CD4-positive, alpha-beta T cell treated with Interferon gamma for 1 hour (primary cell): ENCODE measurements at regions not wholly inside any gene's neighbourhood (a gene's known extent, or its start where the extent isn't known, plus 50 kb on each side); places are given as distances from the start of the nearest gene placed in this dataset.

Source experiments
- DNase-seq: peaks from one replicate; pipeline ENCODE4 v3.0.0-alpha.2; 2020

DNA sequence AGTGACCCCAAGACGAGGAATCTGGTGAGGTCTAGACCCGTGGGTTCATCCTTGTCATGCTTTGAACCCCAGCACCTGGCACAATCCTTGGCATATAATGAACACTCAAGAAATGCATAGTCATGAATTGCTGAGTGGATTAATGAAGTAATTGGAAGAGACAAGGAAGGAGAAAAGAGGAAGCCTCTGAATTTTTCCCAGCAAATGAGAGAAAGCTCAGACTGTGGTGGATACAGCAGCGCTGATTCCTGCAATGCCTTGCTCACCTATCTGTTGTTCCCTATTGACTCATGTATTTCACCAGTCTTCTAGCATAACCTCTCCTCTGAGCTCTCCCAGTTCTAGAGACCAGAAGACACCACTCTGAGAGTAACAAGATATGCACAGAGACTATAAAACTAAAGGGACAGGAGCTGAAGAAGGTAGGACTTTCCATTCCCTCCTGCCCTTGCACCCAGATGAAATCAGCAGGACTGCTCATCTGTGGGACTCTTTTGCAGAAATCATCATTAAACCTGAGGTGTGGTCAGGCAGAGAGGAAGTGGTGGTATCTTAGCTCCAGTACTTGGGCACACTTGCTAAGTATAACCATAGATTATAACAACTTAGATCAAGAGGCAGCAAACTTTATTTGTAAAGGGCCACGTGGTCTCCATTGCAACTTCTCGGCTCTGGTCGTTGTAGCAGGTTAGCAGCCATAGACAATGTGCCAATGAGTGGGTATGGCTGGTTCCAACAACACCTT, 102.8 kb downstream of the MAF start:
- no peak for DNase-seq

DNA sequence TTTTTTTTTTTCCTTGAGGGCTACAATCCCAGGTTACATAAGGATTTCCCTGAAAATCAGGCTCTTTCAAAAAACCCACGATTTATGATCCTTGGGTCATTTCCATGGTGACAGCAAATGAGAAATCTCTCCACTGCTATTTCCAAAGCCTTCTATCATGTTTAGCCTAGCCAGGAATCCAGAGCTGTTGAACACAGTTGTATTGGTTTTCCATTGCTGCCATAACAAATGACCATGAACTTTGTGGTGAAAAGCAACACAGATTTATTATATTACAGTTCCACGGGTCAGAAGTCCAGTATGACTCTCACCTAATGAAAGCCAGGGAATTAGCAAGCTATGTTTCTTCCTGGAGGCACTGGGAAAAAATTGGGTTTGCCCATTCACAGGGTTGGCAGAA, 106.6 kb downstream of the MAF start:
- DNase-seq: no peak

GRCh38 chr16:79492036-79492435, 108.5 kb downstream of the MAF start:
- DNase-seq: no peak

DNA sequence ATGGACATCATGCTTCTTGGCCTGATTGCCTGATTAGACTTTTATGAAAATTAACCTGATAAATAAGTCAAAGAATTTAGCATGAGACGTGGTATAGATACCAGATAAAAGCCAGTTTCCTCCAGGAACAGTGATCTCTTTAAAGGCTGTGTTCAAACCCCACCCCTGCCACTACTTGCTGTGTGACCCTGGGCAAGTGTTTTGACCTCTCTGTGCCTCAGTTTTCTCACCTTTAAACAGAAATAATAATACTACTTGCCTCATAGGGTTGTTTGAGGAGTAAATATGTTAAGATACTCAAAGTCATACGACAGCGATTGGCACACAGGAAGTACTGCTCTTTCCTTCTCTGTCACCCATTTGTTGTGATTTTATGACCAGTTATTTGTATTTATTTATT, 115.5 kb downstream of the MAF start:
- no peak for DNase-seq

- no peak for DNase-seq
Measured at GRCh38 chr16:79484237-79484636, 116.3 kb downstream of the MAF start.

DNA sequence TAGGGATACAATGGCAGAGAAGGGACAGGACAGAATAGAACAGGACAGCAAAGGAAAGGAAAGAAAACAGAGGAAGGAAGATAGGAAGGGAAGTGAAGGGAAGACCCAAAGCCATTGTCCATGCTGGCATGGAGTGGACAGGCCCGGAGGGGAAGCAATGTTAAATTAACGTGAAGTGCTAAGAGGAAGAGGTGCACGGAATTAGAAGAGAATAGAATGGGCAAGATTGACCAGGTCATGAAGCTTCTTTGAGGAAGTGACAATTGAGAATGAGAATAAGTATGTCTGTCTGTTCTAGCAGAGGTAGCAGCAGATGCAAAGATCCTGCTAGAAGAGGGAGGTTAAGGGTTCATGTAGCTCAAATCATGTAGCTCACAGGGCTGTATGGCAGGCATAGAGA, 117.2 kb downstream of the MAF start:
- no peak for DNase-seq

GRCh38 chr16:79482011-79482410, 118.5 kb downstream of the MAF start:
- DNase-seq: no peak

DNA sequence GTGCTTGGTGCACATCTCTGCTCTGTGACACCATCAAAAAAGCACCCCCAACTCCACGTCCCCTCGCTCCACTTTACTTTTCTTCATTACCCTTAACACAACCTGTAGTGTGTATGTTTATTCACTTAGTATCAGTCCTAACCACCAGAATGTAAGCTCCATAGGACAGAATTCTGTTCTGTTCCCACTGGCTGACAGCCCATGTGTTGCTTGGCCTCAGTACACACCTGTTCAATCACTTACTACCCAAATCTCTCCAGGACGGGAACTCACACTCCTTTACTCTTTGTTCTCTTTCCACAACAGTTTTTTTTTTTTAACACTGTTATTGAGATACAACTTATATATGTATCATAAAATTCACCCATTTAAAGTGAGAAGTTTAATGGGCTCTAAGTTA, 119.6 kb downstream of the MAF start:
- DNase-seq: no peak

GRCh38 chr16:79480056-79480455, 120.5 kb downstream of the MAF start:
- no peak for DNase-seq

GRCh38 chr16:79476580-79476979, 124.0 kb downstream of the MAF start:
- no peak for DNase-seq

- DNase-seq: no peak
Measured at GRCh38 chr16:79475841-79476240, 124.7 kb downstream of the MAF start.

GRCh38 chr16:79473456-79473855, 127.1 kb downstream of the MAF start:
- DNase-seq: no peak

- no peak for DNase-seq
Measured at GRCh38 chr16:79472426-79472825, 128.1 kb downstream of the MAF start.

DNA sequence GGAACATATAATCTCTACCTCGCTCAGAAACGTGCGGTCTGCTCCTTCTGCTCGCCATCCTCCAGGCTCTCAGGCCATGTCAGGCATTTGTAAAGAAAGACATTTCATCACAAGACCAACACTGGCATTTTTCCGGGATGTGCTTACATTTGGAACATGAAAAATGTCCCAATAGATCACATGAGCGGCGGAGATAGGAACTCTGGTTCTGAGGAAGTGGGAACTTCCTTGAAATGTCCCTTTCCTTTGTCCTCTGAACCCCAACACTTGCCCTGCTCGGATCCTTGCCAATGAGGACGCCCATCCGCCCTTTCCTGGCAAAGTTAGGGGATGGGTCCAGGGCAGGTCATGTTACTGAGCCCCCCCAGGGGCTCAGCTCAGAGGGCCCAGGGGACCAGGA, 130.5 kb downstream of the MAF start:
- DNase-seq: no peak

- no peak for DNase-seq
Measured at GRCh38 chr16:79468631-79469030, 131.9 kb downstream of the MAF start.

- no peak for DNase-seq
Measured at GRCh38 chr16:79468121-79468552, 132.4 kb downstream of the MAF start.

- DNase-seq: no peak
Measured at GRCh38 chr16:79466111-79466510, 134.4 kb downstream of the MAF start.

DNA sequence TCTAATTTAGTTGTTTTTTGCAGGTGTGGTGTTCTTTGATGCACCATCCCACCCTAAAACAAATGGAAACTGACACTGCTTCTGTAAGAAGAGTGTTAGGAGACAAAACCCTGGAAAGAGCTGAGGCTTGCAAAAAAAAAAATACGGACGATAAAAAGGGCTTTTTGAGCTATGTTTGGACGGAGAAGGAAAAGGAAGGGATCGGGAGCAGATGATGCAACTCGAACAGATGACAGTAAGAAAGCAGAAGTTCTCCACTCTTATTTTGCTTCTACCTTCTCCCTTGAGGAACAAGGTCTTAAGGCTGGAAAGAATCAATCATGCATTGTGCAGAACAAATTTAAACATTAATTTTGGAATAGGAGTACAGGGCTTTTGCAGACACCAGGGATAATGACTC, 136.7 kb downstream of the MAF start:
- DNase-seq: no peak

DNA sequence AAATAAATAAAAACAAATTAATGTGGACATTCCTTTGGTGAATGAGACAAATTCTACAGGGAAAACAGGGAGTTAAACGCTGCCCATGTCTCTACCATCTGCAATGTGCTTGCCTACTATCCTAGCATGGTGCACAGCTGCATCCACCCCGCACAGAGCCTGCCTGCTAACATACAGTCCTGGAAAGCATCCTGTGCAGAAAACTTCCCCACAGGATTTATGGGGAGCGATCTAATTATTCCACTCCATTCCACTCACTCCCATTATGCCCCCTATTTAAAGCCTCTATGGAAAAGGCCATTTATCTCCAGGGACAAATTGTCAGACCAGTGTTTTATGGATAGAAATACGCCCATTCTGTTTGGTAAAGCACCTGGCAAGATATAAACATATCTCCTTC, 144.5 kb downstream of the MAF start:
- DNase-seq: no peak

- DNase-seq: no peak
Measured at GRCh38 chr16:79452671-79453070, 147.9 kb downstream of the MAF start.

DNA sequence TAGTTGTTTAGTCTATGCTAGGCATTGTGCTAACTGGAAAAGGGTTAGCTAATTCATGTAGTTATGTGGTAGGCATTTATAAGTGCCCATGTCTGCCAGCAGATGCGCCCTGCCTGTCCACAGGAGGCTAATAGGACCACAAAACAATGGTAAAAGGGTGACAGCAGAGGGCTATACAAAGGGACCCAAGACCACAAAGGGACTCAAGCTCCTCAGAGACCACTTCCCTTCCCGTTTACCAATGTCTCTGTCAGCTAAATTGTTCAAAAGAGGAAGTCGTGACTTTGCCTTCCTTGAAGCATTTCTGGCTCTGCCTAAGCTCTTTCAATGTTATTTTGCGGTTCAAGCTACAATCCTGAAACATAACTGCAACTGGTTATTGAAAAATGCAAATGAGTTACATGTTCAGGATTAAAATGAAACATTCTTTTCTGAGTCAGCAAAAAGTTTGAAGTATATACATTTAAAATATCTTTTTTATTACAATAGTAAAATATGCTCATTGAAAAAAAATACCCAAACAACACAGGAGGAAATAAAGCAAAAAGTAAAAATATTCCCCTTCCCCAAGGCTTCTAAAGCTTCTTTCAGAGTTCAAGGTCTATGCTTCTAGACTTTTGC, 149.2 kb downstream of the MAF start:
- DNase-seq: no peak

- no peak for DNase-seq
Measured at GRCh38 chr16:79449900-79450299, 150.6 kb downstream of the MAF start.

DNA sequence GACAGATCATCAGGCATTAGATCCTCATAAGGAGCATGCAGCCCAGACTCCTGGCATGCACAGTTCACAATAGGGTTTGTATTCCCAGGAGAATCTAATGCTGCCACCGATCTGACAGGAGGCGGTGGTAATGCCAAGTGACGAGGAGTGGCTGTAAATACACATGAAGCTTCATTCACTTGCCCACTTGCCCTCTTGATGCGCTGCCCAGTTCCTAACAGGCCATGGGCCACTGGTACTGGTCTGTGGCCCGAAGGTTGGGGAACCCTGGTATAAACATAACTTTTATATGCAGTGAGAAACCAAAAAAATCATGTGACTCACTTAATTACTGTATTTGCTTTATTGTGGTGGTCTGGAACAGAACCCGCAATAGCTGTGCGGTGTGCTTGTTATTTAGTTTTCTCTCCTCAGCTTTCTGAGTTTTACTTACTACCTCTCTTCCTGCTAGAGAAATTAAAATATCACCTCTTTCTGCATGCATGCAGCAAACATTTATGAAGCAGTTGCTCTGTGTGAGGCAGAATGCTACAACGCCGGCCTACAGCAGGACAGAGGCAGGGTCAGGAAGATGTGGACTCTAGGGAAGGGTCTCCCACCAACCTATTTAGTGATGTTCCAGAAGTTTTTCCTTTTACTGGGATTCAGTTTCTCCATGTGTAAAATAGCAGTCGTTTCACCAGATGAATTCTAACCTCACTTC, 151.3 kb downstream of the MAF start:
- no peak for DNase-seq

GRCh38 chr16:79444572-79444971, 156.0 kb downstream of the MAF start:
- DNase-seq: no peak
